ELR (cell line): ENCODE measurements at regions not wholly inside any gene's neighbourhood (a gene's known extent, or its start where the extent isn't known, plus 50 kb on each side); places are given as distances from the start of the nearest gene placed in this dataset.

ENCODE experiments used
- DNase-seq: peaks from one replicate; pipeline ENCODE4 v3.0.0-alpha.2; 2015; ENCODE audit warnings: low read depth

GRCh38 chr5:110362261-110362660 lies 364.2 kb downstream of the TMEM232 start:
- DNase-seq = no peak

- no peak for DNase-seq
Measured at GRCh38 chr5:110366716-110367115, 359.8 kb downstream of the TMEM232 start.
